KMS-11 (cell line): ENCODE measurements at regions not wholly inside any gene's neighbourhood (a gene's known extent, or its start where the extent isn't known, plus 50 kb on each side); places are given as distances from the start of the nearest gene placed in this dataset.

Experiments
- H2AFZ ChIP-seq: fragments of 200-600 bp; sonication (generic); 2 replicates; pipeline ENCODE4 v1.6.1; 2016; ENCODE audit warnings: antibody characterized with exemption, mixed run types, low read depth
- H3K27ac ChIP-seq: fragments of 200-600 bp; sonication (generic); 2 replicates; pipeline ENCODE4 v1.6.1; 2016; ENCODE audit warnings: mild to moderate bottlenecking, mixed run types
- H3K27me3 ChIP-seq: fragments of 200-600 bp; sonication (generic); 2 replicates; pipeline ENCODE4 v1.6.1; 2017; ENCODE audit warnings: mild to moderate bottlenecking, low read depth, mixed run types, moderate library complexity; ENCODE audit not compliant: insufficient read depth
- H3K36me3 ChIP-seq: fragments of 200-600 bp; sonication (generic); 2 replicates; pipeline ENCODE4 v1.6.1; 2017; ENCODE audit warnings: mild to moderate bottlenecking, mixed run types; ENCODE audit not compliant: insufficient read depth
- H3K4me1 ChIP-seq: fragments of 200-600 bp; sonication (generic); 2 replicates; pipeline ENCODE4 v1.6.1; 2016; ENCODE audit warnings: mild to moderate bottlenecking, low read depth, mixed run types; ENCODE audit not compliant: poor library complexity, severe bottlenecking
- H3K4me2 ChIP-seq: fragments of 200-600 bp; sonication (generic); 2 replicates; pipeline ENCODE4 v1.7.0; 2016; ENCODE audit warnings: mild to moderate bottlenecking, mixed run types
- H3K4me3 ChIP-seq: fragments of 200-600 bp; sonication (generic); IDR thresholded peaks from 2 replicates; pipeline ENCODE4 v1.6.1; 2017; ENCODE audit warnings: low read depth, low read length, mixed read lengths; ENCODE audit not compliant: insufficient read depth
- H3K79me2 ChIP-seq: fragments of 200-600 bp; sonication (generic); 2 replicates; pipeline ENCODE4 v1.6.1; 2016; ENCODE audit warnings: low read depth, mixed run types; ENCODE audit not compliant: insufficient read depth
- H3K9ac ChIP-seq: fragments of 200-600 bp; sonication (generic); 2 replicates; pipeline ENCODE4 v1.6.1; 2016; ENCODE audit warnings: mild to moderate bottlenecking, mixed run types
- H4K20me1 ChIP-seq: fragments of 200-600 bp; sonication (generic); 2 replicates; pipeline ENCODE4 v1.6.1; 2016; ENCODE audit warnings: mild to moderate bottlenecking, mixed run types; ENCODE audit not compliant: insufficient read depth
- TF ChIP-seq, protein P1 (sequence below): fragments of 200-600 bp; sonication (generic); conservative IDR thresholded peaks from 2 replicates; pipeline ENCODE4 v1.6.1; 2017; ENCODE audit warnings: low read depth, mild to moderate bottlenecking, antibody characterized with exemption, low read length, moderate library complexity, mixed read lengths

DNA sequence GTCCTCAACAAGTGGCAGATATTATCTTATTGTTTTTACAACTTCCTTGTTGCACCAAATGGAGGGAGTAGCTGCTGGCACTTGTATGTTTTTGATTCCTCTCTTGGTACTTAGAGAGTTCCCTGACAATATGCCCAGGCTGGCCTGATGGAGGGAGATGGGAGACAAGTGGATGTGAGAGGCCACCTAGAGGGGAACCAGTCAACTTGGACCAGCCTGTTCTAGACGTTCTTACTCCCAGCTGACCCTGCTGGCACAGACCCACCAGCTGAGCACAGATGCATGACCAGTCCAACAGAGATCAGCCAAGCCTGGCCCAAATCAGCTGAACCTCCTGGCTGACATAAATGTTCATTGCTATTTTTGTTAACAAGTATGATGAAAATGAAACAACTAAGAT lies 60.9 kb upstream of the GDNF start:
- H3K4me1 ChIP-seq, result no peaks in the 10 kb centered on the region

DNA sequence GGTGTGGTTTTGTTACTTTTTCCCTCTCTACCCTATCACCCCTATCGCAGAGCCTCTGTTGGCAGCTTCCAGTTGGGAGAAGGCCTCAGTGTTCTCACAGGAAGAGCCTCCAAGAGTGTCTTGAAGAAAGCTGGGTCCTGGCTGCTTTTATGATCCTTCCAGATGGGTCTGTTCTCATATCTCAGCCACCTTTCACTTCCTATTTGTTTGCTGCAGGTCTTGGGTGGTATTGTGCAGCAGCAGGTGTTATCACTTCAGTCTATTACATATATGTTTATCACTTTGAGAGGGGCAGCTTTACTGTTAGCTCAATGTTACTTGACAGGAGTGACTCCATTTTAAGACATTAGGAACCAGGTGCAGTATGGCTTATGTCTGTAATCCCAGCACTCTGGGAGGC lies 59.2 kb upstream of the GDNF start:
- Histone ChIP-seq H2AFZ (no peak overlapping the region), H3K9ac (no peak overlapping the region), H3K79me2 (no peaks in the 10 kb centered on the region), H4K20me1 (no peaks in the 10 kb centered on the region), H3K27ac (no peak overlapping the region), H3K27me3 (no peaks in the 10 kb centered on the region), H3K4me1 (no peaks in the 10 kb centered on the region), H3K36me3 (no peaks in the 10 kb centered on the region), H3K4me2 (no peak overlapping the region), H3K4me3 (no peak overlapping the region)
- TF ChIP-seq, protein P1, sequence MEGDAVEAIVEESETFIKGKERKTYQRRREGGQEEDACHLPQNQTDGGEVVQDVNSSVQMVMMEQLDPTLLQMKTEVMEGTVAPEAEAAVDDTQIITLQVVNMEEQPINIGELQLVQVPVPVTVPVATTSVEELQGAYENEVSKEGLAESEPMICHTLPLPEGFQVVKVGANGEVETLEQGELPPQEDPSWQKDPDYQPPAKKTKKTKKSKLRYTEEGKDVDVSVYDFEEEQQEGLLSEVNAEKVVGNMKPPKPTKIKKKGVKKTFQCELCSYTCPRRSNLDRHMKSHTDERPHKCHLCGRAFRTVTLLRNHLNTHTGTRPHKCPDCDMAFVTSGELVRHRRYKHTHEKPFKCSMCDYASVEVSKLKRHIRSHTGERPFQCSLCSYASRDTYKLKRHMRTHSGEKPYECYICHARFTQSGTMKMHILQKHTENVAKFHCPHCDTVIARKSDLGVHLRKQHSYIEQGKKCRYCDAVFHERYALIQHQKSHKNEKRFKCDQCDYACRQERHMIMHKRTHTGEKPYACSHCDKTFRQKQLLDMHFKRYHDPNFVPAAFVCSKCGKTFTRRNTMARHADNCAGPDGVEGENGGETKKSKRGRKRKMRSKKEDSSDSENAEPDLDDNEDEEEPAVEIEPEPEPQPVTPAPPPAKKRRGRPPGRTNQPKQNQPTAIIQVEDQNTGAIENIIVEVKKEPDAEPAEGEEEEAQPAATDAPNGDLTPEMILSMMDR, result no peak

More for the DNA sequence above, 60.9 kb upstream of the GDNF start:
- TF ChIP-seq, protein P1, result no peak
- H3K4me3 ChIP-seq, result no peak overlapping the region
- no peaks in the 10 kb centered on the region for H4K20me1 ChIP-seq
- no peak overlapping the region for H3K9ac ChIP-seq
- H2AFZ ChIP-seq, result no peak overlapping the region
- H3K36me3 ChIP-seq, result no peaks in the 10 kb centered on the region
- H3K79me2 ChIP-seq, result no peaks in the 10 kb centered on the region
- no peak overlapping the region for H3K27ac ChIP-seq
- H3K27me3 ChIP-seq, result no peaks in the 10 kb centered on the region
- no peak overlapping the region for H3K4me2 ChIP-seq

DNA sequence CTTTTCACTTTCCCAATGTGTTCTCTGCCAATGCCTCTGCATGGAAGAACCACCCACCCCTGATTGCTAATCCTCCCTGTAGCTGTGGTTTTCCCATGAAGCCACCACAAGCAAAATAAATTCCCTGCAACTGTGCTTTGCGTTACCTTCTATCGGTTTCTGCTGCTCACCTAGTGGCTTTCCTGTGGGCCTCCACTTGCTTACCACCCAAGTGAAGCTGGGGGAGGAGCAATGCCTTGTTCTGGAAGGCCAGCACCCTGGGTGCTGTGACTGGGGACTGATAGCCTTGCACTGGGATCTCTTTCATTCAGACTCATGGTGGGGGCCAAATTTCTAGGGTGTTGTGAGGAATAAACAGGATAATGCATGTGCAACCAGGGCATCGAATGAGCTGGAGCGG lies 56.3 kb upstream of the GDNF start:
- Histone ChIP-seq H3K9ac (no peak overlapping the region), H3K27ac (no peak overlapping the region)

DNA sequence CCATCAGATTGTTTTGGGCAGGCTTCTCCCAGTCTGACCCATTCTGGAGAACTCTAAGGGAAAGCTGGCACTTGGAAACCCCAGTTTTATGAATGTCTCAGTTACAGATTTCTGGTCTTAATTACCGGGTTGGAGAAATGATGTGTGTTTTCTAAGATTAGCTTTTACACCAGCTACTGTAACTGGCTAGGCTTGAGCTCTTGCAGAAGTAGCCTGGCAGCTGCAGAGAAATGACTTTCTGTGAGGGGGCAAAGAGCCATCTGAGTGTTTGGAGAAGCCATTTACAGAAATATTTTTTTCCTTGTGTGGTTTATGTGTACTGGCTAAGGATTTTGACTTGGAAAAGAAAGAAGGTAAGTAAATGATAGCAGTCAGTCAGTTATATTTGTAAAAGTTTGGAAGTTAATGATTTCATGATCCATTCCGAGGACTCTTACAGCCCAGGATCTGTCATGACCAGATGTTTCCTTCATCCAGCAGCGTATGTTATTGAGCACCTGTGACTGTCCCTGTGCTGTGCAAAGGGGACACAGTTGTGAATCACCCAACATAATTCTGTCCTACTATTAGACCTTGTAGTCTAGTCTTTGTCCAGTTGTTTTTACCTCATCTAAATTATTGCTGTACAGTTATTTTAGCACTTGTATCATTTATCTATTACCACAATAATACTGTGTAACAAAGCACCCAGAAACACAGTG lies 53.7 kb upstream of the GDNF start:
- Histone ChIP-seq H3K79me2 (no peaks in the 10 kb centered on the region), H3K36me3 (no peaks in the 10 kb centered on the region), H3K27me3 (no peaks in the 10 kb centered on the region), H2AFZ (no peak overlapping the region), H3K27ac (no peak overlapping the region), H4K20me1 (no peaks in the 10 kb centered on the region), H3K4me2 (no peak overlapping the region), H3K9ac (no peak overlapping the region), H3K4me1 (no peaks in the 10 kb centered on the region), H3K4me3 (no peak overlapping the region)
- TF ChIP-seq, protein P1, result no peak

More for the DNA sequence above, 56.3 kb upstream of the GDNF start:
- no peaks in the 10 kb centered on the region for H3K4me1 ChIP-seq
- H3K4me2 ChIP-seq, result no peak overlapping the region
- H3K79me2 ChIP-seq, result no peaks in the 10 kb centered on the region
- H4K20me1 ChIP-seq, result no peaks in the 10 kb centered on the region
- TF ChIP-seq, protein P1, result no peak
- no peaks in the 10 kb centered on the region for H3K36me3 ChIP-seq
- no peak overlapping the region for H3K4me3 ChIP-seq
- no peak overlapping the region for H2AFZ ChIP-seq
- H3K27me3 ChIP-seq, result no peaks in the 10 kb centered on the region
